BJ (cell line): ENCODE measurements at regions not wholly inside any gene's neighbourhood (a gene's known extent, or its start where the extent isn't known, plus 50 kb on each side); places are given as distances from the start of the nearest gene placed in this dataset.

Experiments used
- CTCF ChIA-PET: fragments of 350-600 bp; formaldehyde crosslinking; extraction: SDS; loops from one replicate; lab custom pipeline; 2021; ENCODE audit warnings: antibody characterized with exemption, inconsistent platforms; lab: Yijun Ruan, JAX
- POLR2A ChIA-PET: fragments of 300-600 bp; sonication (Branson Sonifier 250); formaldehyde crosslinking; extraction: SDS; loops from one replicate; lab custom pipeline; 2021; ENCODE audit warnings: antibody characterized with exemption; lab: Charles Lee
- DNase-seq: peaks from one replicate; pipeline ENCODE4 v3.0.0-alpha.2; 2011; ENCODE audit warnings: low read depth
- H3K27me3 ChIP-seq: 2 replicates; pipeline ENCODE4 v1.6.0; 2011; ENCODE audit warnings: low read length; ENCODE audit not compliant: control insufficient read depth, insufficient read depth
- H3K36me3 ChIP-seq: 2 replicates; pipeline ENCODE4 v1.5.1; 2011; ENCODE audit warnings: low read length; ENCODE audit not compliant: control insufficient read depth, insufficient read depth
- H3K4me3 ChIP-seq: 2 replicates; pipeline ENCODE4 v1.5.1; 2011; ENCODE audit warnings: low read depth, mild to moderate bottlenecking, control low read depth, low read length
- CTCF ChIP-seq: IDR thresholded peaks from 2 replicates; pipeline ENCODE4 v1.5.1; 2011; ENCODE audit warnings: low read depth, mild to moderate bottlenecking, control low read depth, inconsistent platforms, low read length, moderate library complexity; ENCODE audit not compliant: insufficient read depth

DNA sequence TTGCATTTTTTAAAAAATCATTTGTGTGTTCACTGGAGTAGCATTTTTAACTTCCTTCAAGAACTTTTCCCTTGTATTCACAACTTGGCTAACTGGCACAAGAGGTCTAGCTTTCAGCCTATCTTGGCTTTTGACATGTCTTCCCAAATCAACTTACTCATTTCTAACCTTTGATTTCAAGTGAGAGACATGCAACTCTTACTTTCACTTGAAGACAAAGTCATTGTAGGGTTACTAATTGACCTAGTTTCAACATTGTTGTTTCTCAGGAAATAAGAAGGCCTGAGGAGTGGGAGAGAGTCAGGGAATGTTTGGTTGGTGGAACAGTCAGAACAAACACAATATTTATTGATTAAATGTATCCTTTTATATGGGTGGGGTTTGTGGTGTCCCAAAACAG is 95.0 kb upstream of the C9orf72 start:
- Histone ChIP-seq H3K27me3 (no peaks in the 10 kb centered on the region), H3K36me3 (no peaks in the 10 kb centered on the region), H3K4me3 (no peak overlapping the region)
- ChIA-PET POLR2A (no interaction called here), CTCF (no interaction called here)
- TF ChIP-seq CTCF: no peak
- DNase-seq: no peak

DNA sequence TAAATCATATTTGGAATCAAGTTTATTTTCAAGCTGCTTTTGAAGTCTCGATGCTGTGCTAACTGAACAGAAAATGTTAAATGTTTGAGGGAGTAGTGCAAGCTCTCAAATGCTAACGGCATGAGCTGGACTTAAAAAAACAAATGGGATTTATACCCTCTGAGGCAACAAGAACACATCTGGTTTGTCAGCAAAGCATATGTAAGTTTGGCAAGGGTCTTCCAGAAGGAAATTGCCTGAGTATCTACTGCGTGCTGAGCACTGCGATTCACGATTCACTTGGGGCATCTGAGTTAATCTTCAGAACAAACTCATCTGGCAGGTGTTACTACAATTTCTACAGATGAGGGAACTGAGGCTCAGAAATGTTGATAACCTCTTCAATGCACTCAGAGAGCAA is 98.4 kb upstream of the C9orf72 start:
- ChIA-PET CTCF (no interaction called here), POLR2A (no interaction called here)
- no peaks in the 10 kb centered on the region for H3K36me3 ChIP-seq
- no peaks in the 10 kb centered on the region for H3K27me3 ChIP-seq
- no peak for TF ChIP-seq CTCF
- no peak for DNase-seq
- no peak overlapping the region for H3K4me3 ChIP-seq

- H3K36me3 ChIP-seq: no peaks in the 10 kb centered on the region
- POLR2A ChIA-PET: no interaction called here
- no peak for DNase-seq
- no peak overlapping the region for H3K4me3 ChIP-seq
- CTCF ChIA-PET: interaction anchor here (1.0 kb wide), 1 partner anchor 432 kb away, joined by 3 read pairs; no protein-coding TSS in a partner anchor
- TF ChIP-seq CTCF: no peak
- no peaks in the 10 kb centered on the region for H3K27me3 ChIP-seq
Observed at GRCh38 chr9:27672718-27673117, 99.4 kb upstream of the C9orf72 start.

DNA sequence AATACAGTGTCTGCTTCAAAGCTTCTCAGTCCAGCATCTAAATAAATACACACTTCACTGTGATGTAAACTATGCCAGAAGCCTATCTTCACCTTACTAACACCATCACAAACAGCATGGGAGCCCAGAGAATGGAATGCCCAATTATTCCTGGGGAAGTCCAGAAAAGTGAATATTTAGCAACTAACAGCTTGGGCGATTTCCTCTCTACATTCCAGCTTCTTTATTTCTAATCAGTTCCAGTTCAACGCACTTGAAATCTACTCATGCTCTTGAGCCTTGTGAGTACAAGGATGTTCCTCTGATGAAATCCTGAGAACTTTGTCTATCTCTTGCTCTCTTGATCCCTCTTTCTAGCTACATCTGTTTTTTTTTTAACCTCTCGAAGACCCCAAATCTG is 100.4 kb upstream of the C9orf72 start:
- Histone ChIP-seq H3K36me3 (no peaks in the 10 kb centered on the region), H3K27me3 (no peaks in the 10 kb centered on the region), H3K4me3 (no peak overlapping the region)
- DNase-seq: no peak
- TF ChIP-seq CTCF: no peak
- ChIA-PET POLR2A (no interaction called here), CTCF (no interaction called here)

- no peak for DNase-seq
- H3K27me3 ChIP-seq: no peaks in the 10 kb centered on the region
- H3K4me3 ChIP-seq: no peak overlapping the region
- TF ChIP-seq CTCF: no peak
- no peaks in the 10 kb centered on the region for H3K36me3 ChIP-seq
- POLR2A ChIA-PET: no interaction called here
- CTCF ChIA-PET: interaction anchor here (0.7 kb wide), 1 partner anchor 11 kb away, joined by 3 read pairs; no protein-coding TSS in a partner anchor
Observed at GRCh38 chr9:27675354-27675753, 102.1 kb upstream of the C9orf72 start.
